A549 (cell line): ENCODE measurements at regions not wholly inside any gene's neighbourhood (a gene's known extent, or its start where the extent isn't known, plus 50 kb on each side); places are given as distances from the start of the nearest gene placed in this dataset.

Source experiments
- KDM1A ChIP-seq: fragments of 200-600 bp; sonication (generic); IDR thresholded peaks from 2 replicates; pipeline ENCODE4 v1.6.1; 2016; ENCODE audit warnings: low read depth, mild to moderate bottlenecking
- TF ChIP-seq, protein P1 (sequence below): fragments of >200 bp; sonication (Bioruptor Twin); formaldehyde crosslinking; IDR thresholded peaks from 3 replicates; pipeline ENCODE4 v1.5.1; 2016

DNA sequence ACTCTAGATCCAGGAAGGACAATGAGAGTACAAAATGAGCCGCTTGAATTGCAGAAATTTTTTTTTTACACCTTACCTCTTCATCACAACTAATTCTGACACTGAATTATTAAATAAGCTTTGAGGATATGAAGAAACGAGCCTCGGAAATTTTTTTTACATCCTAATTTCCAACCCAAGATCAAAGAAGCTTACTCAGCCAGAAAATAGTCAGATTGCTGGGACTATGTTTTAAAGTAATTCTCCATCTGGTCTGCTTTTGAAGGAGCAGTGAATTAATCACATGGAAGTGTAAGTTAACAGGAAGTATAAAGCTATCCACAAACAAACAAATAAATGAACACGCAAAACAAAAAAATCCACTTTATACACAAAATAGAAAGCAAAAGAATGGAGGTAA, 437.0 kb upstream of the KCNMB2 start:
- no peak for TF ChIP-seq KDM1A
- TF ChIP-seq, protein P1, sequence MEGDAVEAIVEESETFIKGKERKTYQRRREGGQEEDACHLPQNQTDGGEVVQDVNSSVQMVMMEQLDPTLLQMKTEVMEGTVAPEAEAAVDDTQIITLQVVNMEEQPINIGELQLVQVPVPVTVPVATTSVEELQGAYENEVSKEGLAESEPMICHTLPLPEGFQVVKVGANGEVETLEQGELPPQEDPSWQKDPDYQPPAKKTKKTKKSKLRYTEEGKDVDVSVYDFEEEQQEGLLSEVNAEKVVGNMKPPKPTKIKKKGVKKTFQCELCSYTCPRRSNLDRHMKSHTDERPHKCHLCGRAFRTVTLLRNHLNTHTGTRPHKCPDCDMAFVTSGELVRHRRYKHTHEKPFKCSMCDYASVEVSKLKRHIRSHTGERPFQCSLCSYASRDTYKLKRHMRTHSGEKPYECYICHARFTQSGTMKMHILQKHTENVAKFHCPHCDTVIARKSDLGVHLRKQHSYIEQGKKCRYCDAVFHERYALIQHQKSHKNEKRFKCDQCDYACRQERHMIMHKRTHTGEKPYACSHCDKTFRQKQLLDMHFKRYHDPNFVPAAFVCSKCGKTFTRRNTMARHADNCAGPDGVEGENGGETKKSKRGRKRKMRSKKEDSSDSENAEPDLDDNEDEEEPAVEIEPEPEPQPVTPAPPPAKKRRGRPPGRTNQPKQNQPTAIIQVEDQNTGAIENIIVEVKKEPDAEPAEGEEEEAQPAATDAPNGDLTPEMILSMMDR = no peak
